GM23338 (cell line): ENCODE measurements at regions not wholly inside any gene's neighbourhood (a gene's known extent, or its start where the extent isn't known, plus 50 kb on each side); places are given as distances from the start of the nearest gene placed in this dataset.
A peak's percentile ranks its signal among the peaks of the same experiment; 100 is the strongest.

ENCODE experiments used
- ATAC-seq: fragments of 200-7000 bp; cut with Tn5 transposase; 3 replicates; pipeline ENCODE4 v1.9.1; 2020
- DNase-seq: peaks from one replicate; pipeline ENCODE4 v3.0.0-alpha.2; 2015; ENCODE audit warnings: low spot score
- H2AFZ ChIP-seq: fragments of 200-600 bp; sonication (generic); 2 replicates; pipeline ENCODE4 v1.8.0; 2016; ENCODE audit warnings: antibody characterized with exemption, mild to moderate bottlenecking, moderate library complexity
- H3F3A ChIP-seq: fragments of 200-600 bp; sonication (generic); replicated peaks from 2 replicates; pipeline ENCODE4 v1.8.0; 2017; ENCODE audit warnings: antibody characterized with exemption, mixed run types, low read depth
- H3K27ac ChIP-seq: fragments of 200-600 bp; sonication (generic); 2 replicates; pipeline ENCODE4 v1.6.1; 2016; ENCODE audit warnings: low read depth
- H3K27me3 ChIP-seq: fragments of 200-600 bp; sonication (generic); 2 replicates; pipeline ENCODE4 v1.8.0; 2016; ENCODE audit warnings: mild to moderate bottlenecking, mixed run types, moderate library complexity; ENCODE audit not compliant: insufficient read depth
- H3K36me3 ChIP-seq: fragments of 200-600 bp; sonication (generic); 2 replicates; pipeline ENCODE4 v1.8.0; 2016; ENCODE audit warnings: mild to moderate bottlenecking; ENCODE audit not compliant: insufficient read depth
- H3K4me1 ChIP-seq: fragments of 200-600 bp; sonication (generic); 2 replicates; pipeline ENCODE4 v1.8.0; 2016; ENCODE audit warnings: mild to moderate bottlenecking, moderate library complexity; ENCODE audit not compliant: insufficient read depth
- H3K4me2 ChIP-seq: fragments of 200-600 bp; sonication (generic); 2 replicates; pipeline ENCODE4 v1.7.1; 2017; ENCODE audit warnings: mixed run types
- H3K4me3 ChIP-seq: fragments of 200-600 bp; sonication (generic); 2 replicates; pipeline ENCODE4 v1.6.1; 2016; ENCODE audit warnings: mixed run types
- H3K79me2 ChIP-seq: fragments of 200-600 bp; sonication (generic); replicated peaks from 2 replicates; pipeline ENCODE4 v1.8.0; 2017; ENCODE audit warnings: mild to moderate bottlenecking; ENCODE audit not compliant: insufficient read depth
- H3K9me2 ChIP-seq: fragments of 200-600 bp; sonication (generic); 2 replicates; pipeline ENCODE4 v1.8.0; 2017; ENCODE audit not compliant: insufficient read depth
- H4K20me1 ChIP-seq: fragments of 200-600 bp; sonication (generic); replicated peaks from 2 replicates; pipeline ENCODE4 v1.8.0; 2017; ENCODE audit warnings: mild to moderate bottlenecking; ENCODE audit not compliant: insufficient read depth
- H3K27ac Mint-ChIP-seq: 2 replicates; pipeline ENCODE4 v1.8.0; 2020; ENCODE audit warnings: inconsistent platforms, mild to moderate bottlenecking, moderate library complexity, mixed read lengths
- H3K27me3 Mint-ChIP-seq: 3 replicates; pipeline ENCODE4 v1.8.0; 2022; ENCODE audit warnings: low read depth, mild to moderate bottlenecking, moderate library complexity, mixed read lengths, inconsistent platforms; ENCODE audit not compliant: insufficient read depth, poor library complexity
- H3K36me3 Mint-ChIP-seq: 3 replicates; pipeline ENCODE4 v1.8.0; 2021; ENCODE audit warnings: low read depth, mild to moderate bottlenecking, inconsistent platforms, moderate library complexity, mixed read lengths
- H3K4me1 Mint-ChIP-seq: 3 replicates; pipeline ENCODE4 v1.8.0; 2020; ENCODE audit warnings: mild to moderate bottlenecking, inconsistent platforms, mixed read lengths
- H3K4me3 Mint-ChIP-seq: 3 replicates; pipeline ENCODE4 v1.8.0; 2021; ENCODE audit warnings: moderate library complexity, mild to moderate bottlenecking, inconsistent platforms, mixed read lengths
- H3K9me3 Mint-ChIP-seq: 3 replicates; pipeline ENCODE4 v1.8.0; 2020; ENCODE audit warnings: moderate library complexity, mild to moderate bottlenecking, inconsistent platforms, mixed read lengths
- CREB1 ChIP-seq: fragments of 250-450 bp; sonication (Bioruptor Pico); IDR thresholded peaks from 2 replicates; pipeline ENCODE4 v1.5.0; 2020; ENCODE audit warnings: low read depth, mild to moderate bottlenecking, moderate library complexity
- CTCF ChIP-seq, 2 experiments: fragments of 200-600 bp in 1 of 2; sonication (generic) in 1 of 2; conservative IDR thresholded peaks; 2 replicates each; pipeline versions ENCODE4 v1.5.1 to v1.6.1; 2016 to 2017; ENCODE audit warnings: antibody characterized with exemption in 2 of 2, low read depth in 2 of 2, mild to moderate bottlenecking in 2 of 2, moderate library complexity in 1 of 2
- EZH2 ChIP-seq: fragments of 200-600 bp; sonication (generic); IDR thresholded peaks from one replicate; pipeline ENCODE4 v1.8.0; 2017; ENCODE audit warnings: antibody characterized with exemption, mild to moderate bottlenecking, low read depth; ENCODE audit not compliant: unreplicated experiment
- JUNB ChIP-seq: IDR thresholded peaks from one replicate; pipeline ENCODE4 v1.6.1; 2016; ENCODE audit warnings: antibody characterized with exemption; ENCODE audit not compliant: unreplicated experiment
- NANOG ChIP-seq: IDR thresholded peaks from 2 replicates; pipeline ENCODE4 v1.6.1; 2016; ENCODE audit warnings: antibody characterized with exemption, borderline replicate concordance
- POLR2AphosphoS5 ChIP-seq: IDR thresholded peaks from 2 replicates; pipeline ENCODE4 v1.6.1; 2016; ENCODE audit warnings: antibody characterized with exemption, low read depth
- STAT1 ChIP-seq: IDR thresholded peaks from one replicate; pipeline ENCODE4 v1.6.1; 2016; ENCODE audit warnings: antibody characterized with exemption; ENCODE audit not compliant: unreplicated experiment
- ZNF114 ChIP-seq: fragments of 250-450 bp; sonication (Bioruptor Pico); IDR thresholded peaks from 2 replicates; pipeline ENCODE4 v1.5.0; 2020; ENCODE audit warnings: mild to moderate bottlenecking, moderate library complexity
- ZNF331 ChIP-seq: fragments of 250-450 bp; sonication (Bioruptor Pico); IDR thresholded peaks from 2 replicates; pipeline ENCODE4 v1.5.0; 2020; ENCODE audit warnings: low read depth, mild to moderate bottlenecking, moderate library complexity
- ZNF462 ChIP-seq: fragments of 250-450 bp; sonication (Bioruptor Pico); IDR thresholded peaks from 2 replicates; pipeline ENCODE4 v1.5.0; 2020; ENCODE audit warnings: mild to moderate bottlenecking, moderate library complexity

GRCh38 chr1:106571109-106571508 is 485.4 kb upstream of the PRMT6 start (continued):
- TF ChIP-seq CTCF (conservative IDR thresholded peaks at IDR 0.05; ENCODE audit: low read depth in 2 of 2) (no peak), POLR2AphosphoS5 (no peak)

- no peak for TF ChIP-seq POLR2AphosphoS5
- no peak for TF ChIP-seq CTCF (conservative IDR thresholded peaks at IDR 0.05; ENCODE audit: low read depth in 2 of 2)
- TF ChIP-seq EZH2: no peak
- no peak for TF ChIP-seq NANOG
- TF ChIP-seq ZNF114 (CRISPR knock-in tag): no peak
- no peak for TF ChIP-seq STAT1
- Mint-ChIP-seq H3K4me1 (no peaks in the 10 kb centered on the region), H3K4me3 (no peak overlapping the region), H3K9me3 (peaks cover 6% of the 10 kb centered on the region; the same call in 1 of the 3 replicates), H3K27me3 (peaks cover 1% of the 10 kb centered on the region), H3K36me3 (no peaks in the 10 kb centered on the region), H3K27ac (no peak overlapping the region)
- Histone ChIP-seq H4K20me1 (no peaks in the 10 kb centered on the region), H3K79me2 (no peaks in the 10 kb centered on the region), H3K9me2 (0 out of 2 replicates have a peak, but pooled peaks cover 9% of the 10 kb centered on the region), H3K4me3 (no peak overlapping the region), H3K4me1 (no peaks in the 10 kb centered on the region), H3K36me3 (no peaks in the 10 kb centered on the region), H2AFZ (no peak overlapping the region), H3F3A (no peaks in the 10 kb centered on the region), H3K27ac (no peak overlapping the region), H3K27me3 (no peaks in the 10 kb centered on the region), H3K4me2 (no peak overlapping the region)
- ATAC-seq: no peak
- no peak for DNase-seq
Measured at GRCh38 chr1:106584107-106584506, 472.4 kb upstream of the PRMT6 start.

- Mint-ChIP-seq H3K4me3 (no peak overlapping the region), H3K27ac (no peak overlapping the region), H3K36me3 (no peaks in the 10 kb centered on the region), H3K9me3 (peaks cover 6% of the 10 kb centered on the region; the same call in 1 of the 3 replicates), H3K4me1 (no peaks in the 10 kb centered on the region), H3K27me3 (peaks cover 1% of the 10 kb centered on the region)
- Histone ChIP-seq H3K27ac (no peak overlapping the region), H2AFZ (peak overlapping the region; percentile 15; the same call in 1 of the 2 replicates), H3K36me3 (no peaks in the 10 kb centered on the region), H3K9me2 (0 out of 2 replicates have a peak, but pooled peaks cover 6% of the 10 kb centered on the region), H4K20me1 (no peaks in the 10 kb centered on the region), H3K27me3 (no peaks in the 10 kb centered on the region), H3K4me3 (no peak overlapping the region), H3K4me2 (no peak overlapping the region), H3K79me2 (no peaks in the 10 kb centered on the region), H3K4me1 (no peaks in the 10 kb centered on the region), H3F3A (no peaks in the 10 kb centered on the region)
- no peak for DNase-seq
- ATAC-seq: no peak
- TF ChIP-seq ZNF462 (CRISPR knock-in tag) (no peak), ZNF331 (CRISPR knock-in tag) (no peak), CREB1 (CRISPR knock-in tag) (no peak), JUNB (no peak), EZH2 (no peak)
Measured at GRCh38 chr1:106584676-106585075, 471.8 kb upstream of the PRMT6 start.
